B cell (primary cell): ENCODE measurements at regions not wholly inside any gene's neighbourhood (a gene's known extent, or its start where the extent isn't known, plus 50 kb on each side); places are given as distances from the start of the nearest gene placed in this dataset.

Experiments
- ATAC-seq: fragments of 200-7000 bp; cut with Tn5 transposase; one replicate; pipeline ENCODE4 v1.10.0; 2021; ENCODE audit warnings: low read depth, mild to moderate bottlenecking, moderate number of reproducible peaks, moderate library complexity
- CTCF ChIA-PET: fragments of 350-600 bp; sonication (Branson Sonifier 250); formaldehyde crosslinking; loops from one replicate; lab custom pipeline; 2021; ENCODE audit warnings: antibody characterized with exemption, inconsistent platforms; lab: Charles Lee
- POLR2A ChIA-PET: fragments of 350-600 bp; sonication (Branson Sonifier 250); formaldehyde crosslinking; loops from one replicate; lab custom pipeline; 2021; ENCODE audit warnings: antibody characterized with exemption; lab: Charles Lee
- DNase-seq: peaks from one replicate; pipeline ENCODE4 v3.0.0; 2013
- H2AFZ ChIP-seq: 2 replicates; pipeline ENCODE4 v1.6.1; 2012; ENCODE audit warnings: mild to moderate bottlenecking, low read depth, low read length; ENCODE audit not compliant: insufficient read depth, poor library complexity, severe bottlenecking
- H3K27ac ChIP-seq, 2 donors: 1 replicate in 1 of 2; 2 replicates in 1 of 2; pipeline ENCODE4 v1.5.1; 2012 to 2013; ENCODE audit warnings: low read length in 2 of 2, mild to moderate bottlenecking in 2 of 2, moderate library complexity in 1 of 2
- H3K27me3 ChIP-seq, 4 experiments: fragments of 200-600 bp in 1 of 4; sonication (generic) in 1 of 4; replicated peaks in 1 of 4; 1 replicate in 2 of 4; 2 replicates in 2 of 4; pipeline versions ENCODE4 v1.6.1 to v1.7.0; 2013 to 2016; ENCODE audit warnings: low read length in 3 of 4, mild to moderate bottlenecking in 2 of 4, mixed read lengths in 1 of 4, moderate library complexity in 1 of 4; ENCODE audit not compliant: insufficient read depth in 4 of 4, control insufficient read depth in 3 of 4; ENCODE audit errors: control extremely low read depth in 1 of 4
- H3K36me3 ChIP-seq, 2 experiments: replicated peaks in 1 of 2; 1 replicate in 1 of 2; 2 replicates in 1 of 2; pipeline versions ENCODE4 v1.6.1 to v1.7.1; 2013; ENCODE audit warnings: low read length in 1 of 2; ENCODE audit not compliant: insufficient read depth in 2 of 2, control insufficient read depth in 1 of 2; ENCODE audit errors: control extremely low read depth in 1 of 2, extremely low read depth in 1 of 2
- H3K4me1 ChIP-seq, 2 donors: fragments of 200-600 bp in 1 of 2; sonication (generic) in 1 of 2; 1 replicate in 1 of 2; 2 replicates in 1 of 2; pipeline versions ENCODE4 v1.5.1 to v1.6.1; 2013 to 2017; ENCODE audit warnings: low read length in 2 of 2; ENCODE audit not compliant: control insufficient read depth in 2 of 2, insufficient read depth in 2 of 2
- H3K4me2 ChIP-seq: replicated peaks from 2 replicates; pipeline ENCODE3; 2012; ENCODE audit warnings: mild to moderate bottlenecking, low read depth, low read length; ENCODE audit not compliant: poor library complexity, severe bottlenecking
- H3K4me3 ChIP-seq, 5 experiments: fragments of 200-600 bp in 1 of 5; sonication (generic) in 1 of 5; 1 replicate in 3 of 5; 2 replicates in 2 of 5; pipeline versions ENCODE4 v1.5.1 to v1.7.0; 2011 to 2016; ENCODE audit warnings: low read length in 4 of 5, mild to moderate bottlenecking in 4 of 5, low read depth in 2 of 5, control low read depth in 1 of 5, moderate library complexity in 1 of 5; ENCODE audit not compliant: insufficient read depth in 1 of 5; ENCODE audit errors: control extremely low read depth in 1 of 5, extremely low read depth in 1 of 5
- H3K79me2 ChIP-seq: fragments of 200-600 bp; sonication (generic); one replicate; pipeline ENCODE4 v1.6.0; 2016; ENCODE audit warnings: low read length; ENCODE audit not compliant: control insufficient read depth, insufficient read depth
- H3K9ac ChIP-seq: fragments of 200-600 bp; sonication (generic); 2 replicates; pipeline ENCODE4 v1.6.1; 2017; ENCODE audit warnings: mild to moderate bottlenecking, low read length, moderate library complexity
- H3K9me3 ChIP-seq, 3 donors: one replicate each; pipeline versions ENCODE4 v1.6.1 to v1.7.1; 2013; ENCODE audit warnings: low read length in 2 of 3; ENCODE audit not compliant: control insufficient read depth in 2 of 3, insufficient read depth in 1 of 3; ENCODE audit errors: control extremely low read depth in 1 of 3
- H4K20me1 ChIP-seq: 2 replicates; pipeline ENCODE4 v1.6.0; 2012; ENCODE audit warnings: mild to moderate bottlenecking, low read length; ENCODE audit not compliant: insufficient read depth, control insufficient read depth, poor library complexity, severe bottlenecking
- H3K27ac Mint-ChIP-seq: one replicate; pipeline ENCODE4 v1.8.0; 2021; ENCODE audit warnings: mixed read lengths
- H3K27me3 Mint-ChIP-seq: one replicate; pipeline ENCODE4 v1.8.0; 2021; ENCODE audit warnings: mixed read lengths
- H3K4me1 Mint-ChIP-seq: one replicate; pipeline ENCODE4 v1.8.0; 2021; ENCODE audit warnings: mixed read lengths
- H3K4me3 Mint-ChIP-seq: one replicate; pipeline ENCODE4 v1.8.0; 2021; ENCODE audit warnings: mixed read lengths
- H3K9me3 Mint-ChIP-seq: one replicate; pipeline ENCODE4 v1.8.0; 2022; ENCODE audit warnings: mixed read lengths; ENCODE audit not compliant: insufficient read depth
- EZH2 ChIP-seq: IDR thresholded peaks from 2 replicates; pipeline ENCODE4 v1.6.1; 2012; ENCODE audit warnings: borderline replicate concordance, low read depth, mild to moderate bottlenecking, moderate library complexity, low read length; ENCODE audit not compliant: insufficient read depth, poor library complexity, severe bottlenecking
- WGBS: methylation state at CpG from one replicate; pipeline ENCODE4 v1.1.5; 2013; ENCODE audit warnings: missing lambda C conversion rate; ENCODE audit not compliant: insufficient coverage; 5-methylcytosine and 5-hydroxymethylcytosine counted together
- intact Hi-C: fragments of 100-400 bp; cut with micrococcal nuclease; formaldehyde crosslinking; loops from one replicate; pipeline ENCODE4 v1.10.0; 2022
- TF ChIP-seq, protein P1 (sequence below): fragments of 200-600 bp; IDR thresholded peaks from one replicate; pipeline ENCODE4 v1.8.0; 2022; ENCODE audit warnings: antibody characterized with exemption, mild to moderate bottlenecking

DNA sequence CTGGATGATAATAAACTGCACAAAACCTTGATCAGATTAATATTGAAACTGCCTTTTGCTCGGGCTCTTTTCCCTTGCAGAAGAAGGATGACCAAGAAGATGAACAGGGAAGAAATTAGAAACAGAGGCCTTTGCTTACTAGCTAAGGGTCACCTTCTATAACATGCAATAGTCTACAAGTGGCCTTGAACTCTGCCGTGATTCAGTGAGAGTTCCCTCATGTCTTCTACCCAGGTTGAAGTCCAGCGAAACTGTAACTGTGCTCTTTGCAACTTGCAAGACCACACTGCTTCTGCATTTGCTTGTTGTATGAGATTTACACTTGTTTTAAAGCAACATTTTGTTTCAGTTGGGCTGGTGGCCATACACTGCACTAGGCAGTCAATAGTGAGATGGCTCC is 108.4 kb downstream of the IGLL1 start:
- WGBS, result 83% methylated on average over 2 of the region's 3 CpGs
- CTCF ChIA-PET, result no interaction called here

DNA sequence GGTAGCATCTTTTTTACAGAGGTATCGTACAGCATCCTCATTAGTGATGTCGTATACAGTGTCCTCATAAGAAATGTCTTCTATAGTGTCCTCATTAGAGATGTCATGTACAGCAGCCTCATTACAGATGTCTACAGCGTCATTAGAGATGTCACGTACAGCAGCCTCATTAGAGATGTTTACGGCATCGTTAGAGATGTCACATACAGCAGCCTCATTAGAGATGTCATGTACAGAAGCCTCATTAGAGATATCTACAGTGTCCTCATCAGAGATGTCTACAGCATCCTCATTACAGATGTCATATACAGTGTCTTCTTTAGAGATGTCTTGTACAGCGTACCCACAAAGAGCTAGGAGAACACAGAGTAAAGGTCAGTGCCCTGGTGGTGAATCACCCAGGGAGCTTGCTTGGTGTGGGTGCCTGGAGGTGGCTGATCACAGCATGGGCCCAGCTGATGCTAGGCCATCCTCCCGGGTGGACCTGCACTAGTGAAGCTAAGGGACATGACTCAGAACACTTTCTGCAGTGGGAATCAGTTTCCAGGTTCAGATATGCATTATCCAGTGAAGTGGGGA is 109.2 kb downstream of the IGLL1 start:
- H3K27me3 ChIP-seq, result peaks cover 0 to 5% (median 0%) of the 10 kb centered on the region in 4 experiments
- no peaks in the 10 kb centered on the region for H3K9me3 ChIP-seq
- H3K4me2 ChIP-seq, result no peak overlapping the region
- intact Hi-C loops, result no loop called here
- Mint-ChIP-seq H3K27me3 (no peaks in the 10 kb centered on the region), H3K4me1 (peaks cover 22% of the 10 kb centered on the region), H3K27ac (no peak overlapping the region), H3K9me3 (no peaks in the 10 kb centered on the region), H3K4me3 (no peak overlapping the region)
- CTCF ChIA-PET, result no interaction called here
- no peak overlapping the region for H2AFZ ChIP-seq
- no peaks in the 10 kb centered on the region for H4K20me1 ChIP-seq
- no peak overlapping the region for H3K27ac ChIP-seq
- H3K36me3 ChIP-seq, result no peaks in the 10 kb centered on the region
- H3K79me2 ChIP-seq, result no peaks in the 10 kb centered on the region
- no peak for ATAC-seq
- 96% methylated on average over 5 of the region's 8 CpGs for WGBS
- no peak for DNase-seq
- no peak overlapping the region for H3K9ac ChIP-seq
- TF ChIP-seq, protein P1, sequence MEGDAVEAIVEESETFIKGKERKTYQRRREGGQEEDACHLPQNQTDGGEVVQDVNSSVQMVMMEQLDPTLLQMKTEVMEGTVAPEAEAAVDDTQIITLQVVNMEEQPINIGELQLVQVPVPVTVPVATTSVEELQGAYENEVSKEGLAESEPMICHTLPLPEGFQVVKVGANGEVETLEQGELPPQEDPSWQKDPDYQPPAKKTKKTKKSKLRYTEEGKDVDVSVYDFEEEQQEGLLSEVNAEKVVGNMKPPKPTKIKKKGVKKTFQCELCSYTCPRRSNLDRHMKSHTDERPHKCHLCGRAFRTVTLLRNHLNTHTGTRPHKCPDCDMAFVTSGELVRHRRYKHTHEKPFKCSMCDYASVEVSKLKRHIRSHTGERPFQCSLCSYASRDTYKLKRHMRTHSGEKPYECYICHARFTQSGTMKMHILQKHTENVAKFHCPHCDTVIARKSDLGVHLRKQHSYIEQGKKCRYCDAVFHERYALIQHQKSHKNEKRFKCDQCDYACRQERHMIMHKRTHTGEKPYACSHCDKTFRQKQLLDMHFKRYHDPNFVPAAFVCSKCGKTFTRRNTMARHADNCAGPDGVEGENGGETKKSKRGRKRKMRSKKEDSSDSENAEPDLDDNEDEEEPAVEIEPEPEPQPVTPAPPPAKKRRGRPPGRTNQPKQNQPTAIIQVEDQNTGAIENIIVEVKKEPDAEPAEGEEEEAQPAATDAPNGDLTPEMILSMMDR, result no peak
- no peak for TF ChIP-seq EZH2
- no peak overlapping the region for H3K4me3 ChIP-seq
- peaks cover 0 to 15% of the 10 kb centered on the region in 2 donors for H3K4me1 ChIP-seq
- POLR2A ChIA-PET, result no interaction called here

More for the DNA sequence above, 108.4 kb downstream of the IGLL1 start:
- no peaks in the 10 kb centered on the region for H3K9me3 ChIP-seq
- ATAC-seq, result no peak
- H3K27ac Mint-ChIP-seq, result no peak overlapping the region
- no peak overlapping the region for H3K9ac ChIP-seq
- peaks cover 22% of the 10 kb centered on the region for H3K4me1 Mint-ChIP-seq
- no peak for DNase-seq
- no peak for TF ChIP-seq EZH2
- TF ChIP-seq, protein P1, result no peak
- H3K4me2 ChIP-seq, result no peak overlapping the region
- H3K27me3 Mint-ChIP-seq, result no peaks in the 10 kb centered on the region
- no peak overlapping the region for H3K27ac ChIP-seq
- no peak overlapping the region for H2AFZ ChIP-seq
- peaks cover 0 to 15% of the 10 kb centered on the region in 2 donors for H3K4me1 ChIP-seq
- intact Hi-C loops, result no loop called here
- no peaks in the 10 kb centered on the region for H4K20me1 ChIP-seq
- H3K9me3 Mint-ChIP-seq, result no peaks in the 10 kb centered on the region
- no peaks in the 10 kb centered on the region for H3K36me3 ChIP-seq
- POLR2A ChIA-PET, result no interaction called here
- no peak overlapping the region for H3K4me3 ChIP-seq
- H3K4me3 Mint-ChIP-seq, result no peak overlapping the region
- no peaks in the 10 kb centered on the region for H3K79me2 ChIP-seq
- H3K27me3 ChIP-seq, result peaks cover 0 to under 1% (median 0%) of the 10 kb centered on the region in 4 experiments
